Nephron progenitor cell (in vitro differentiated cells): ENCODE measurements at regions not wholly inside any gene's neighbourhood (a gene's known extent, or its start where the extent isn't known, plus 50 kb on each side); places are given as distances from the start of the nearest gene placed in this dataset.

Experiments
- DNase-seq: peaks from one replicate; pipeline ENCODE4 v3.0.0; 2021
- H3K27ac Mint-ChIP-seq: 2 replicates; pipeline ENCODE4 v1.8.0; 2021; ENCODE audit warnings: mild to moderate bottlenecking, moderate library complexity, mixed read lengths
- H3K27me3 Mint-ChIP-seq: 2 replicates; pipeline ENCODE4 v1.8.0; 2021; ENCODE audit warnings: mild to moderate bottlenecking, low read depth, mixed read lengths; ENCODE audit not compliant: poor library complexity
- H3K36me3 Mint-ChIP-seq: 2 replicates; pipeline ENCODE4 v1.8.0; 2021; ENCODE audit warnings: low read depth, mixed read lengths
- H3K4me1 Mint-ChIP-seq: 2 replicates; pipeline ENCODE4 v1.8.0; 2021; ENCODE audit warnings: mixed read lengths
- H3K4me3 Mint-ChIP-seq: 2 replicates; pipeline ENCODE4 v1.8.0; 2021; ENCODE audit warnings: mild to moderate bottlenecking, moderate library complexity, mixed read lengths
- H3K9me3 Mint-ChIP-seq: 2 replicates; pipeline ENCODE4 v1.8.0; 2021; ENCODE audit warnings: mild to moderate bottlenecking, moderate library complexity, mixed read lengths
- CTCF ChIP-seq: fragments of 200-600 bp; sonication (generic); IDR thresholded peaks from 2 replicates; pipeline ENCODE4 v1.5.0; 2021; ENCODE audit warnings: antibody characterized with exemption

DNA sequence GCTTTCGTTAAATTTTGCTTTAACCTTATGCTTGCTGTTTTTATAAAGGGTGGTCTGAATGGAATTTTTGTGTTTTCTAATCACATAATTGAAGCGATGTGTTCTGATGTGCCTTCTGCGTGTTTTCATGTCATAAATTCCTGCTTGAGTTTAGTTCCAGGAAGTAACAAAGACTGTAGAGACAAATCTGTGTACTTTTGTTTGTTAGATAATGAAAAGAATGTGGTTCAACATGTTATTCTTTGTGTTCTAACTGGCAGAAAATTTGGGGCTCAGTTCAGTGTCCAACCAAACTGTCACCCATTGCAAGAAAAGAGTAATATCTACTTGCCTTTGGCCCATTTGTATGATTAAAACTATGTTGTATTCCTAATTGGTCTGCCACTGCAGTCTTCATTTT lies 324.0 kb downstream of the DIPK2A start:
- H3K27me3 Mint-ChIP-seq: peaks cover 3% of the 10 kb centered on the region
- H3K9me3 Mint-ChIP-seq: peaks cover 11% of the 10 kb centered on the region
- no peak for TF ChIP-seq CTCF
- H3K36me3 Mint-ChIP-seq: no peaks in the 10 kb centered on the region
- H3K4me3 Mint-ChIP-seq: no peak overlapping the region
- no peaks in the 10 kb centered on the region for H3K4me1 Mint-ChIP-seq
- DNase-seq: no peak
- H3K27ac Mint-ChIP-seq: no peak overlapping the region

DNA sequence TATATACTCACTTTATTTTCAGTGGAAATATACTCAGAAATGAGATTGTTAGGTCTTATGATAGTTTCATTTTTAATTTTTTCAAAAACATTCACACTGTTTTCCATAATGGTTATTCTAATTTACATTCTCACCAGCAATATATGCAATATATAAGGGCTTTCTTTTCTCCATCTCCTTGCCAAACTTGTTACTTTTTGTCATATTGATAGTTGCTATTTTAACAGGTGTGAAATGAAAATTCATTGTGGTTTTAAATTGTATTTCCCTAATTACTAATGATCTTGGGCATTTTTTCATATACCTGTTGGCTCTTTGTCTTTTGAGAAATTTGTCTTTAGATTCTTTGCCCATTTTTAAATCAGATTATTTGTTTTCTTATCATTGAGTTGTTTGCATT lies 325.2 kb downstream of the DIPK2A start:
- peaks cover 8% of the 10 kb centered on the region for H3K9me3 Mint-ChIP-seq

DNA sequence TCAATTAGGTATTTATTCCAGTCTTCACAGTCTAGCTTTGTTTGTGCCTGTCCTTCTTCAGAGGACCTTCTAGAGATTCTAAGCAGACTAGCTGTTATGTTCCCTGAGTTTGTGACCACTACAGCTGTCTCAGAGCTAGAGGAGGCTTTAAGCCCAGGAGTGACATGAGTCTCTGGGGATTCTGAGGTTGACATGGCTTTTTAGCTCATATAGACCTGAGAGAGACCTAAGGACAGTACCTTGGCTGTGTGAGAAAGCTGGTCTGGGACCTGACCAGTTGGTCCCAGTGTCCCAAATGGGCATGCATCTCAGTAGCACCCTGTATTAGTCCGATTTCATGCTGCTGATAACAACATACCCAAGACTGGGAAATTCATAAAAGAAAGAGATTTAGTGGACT lies 330.2 kb downstream of the DIPK2A start:
- Mint-ChIP-seq H3K27ac (no peak overlapping the region), H3K36me3 (no peaks in the 10 kb centered on the region), H3K4me3 (no peak overlapping the region), H3K9me3 (peaks cover 21% of the 10 kb centered on the region), H3K4me1 (no peaks in the 10 kb centered on the region), H3K27me3 (peaks cover 9% of the 10 kb centered on the region)
- TF ChIP-seq CTCF: no peak
- DNase-seq: no peak

More for the DNA sequence above, 325.2 kb downstream of the DIPK2A start:
- no peaks in the 10 kb centered on the region for H3K4me1 Mint-ChIP-seq
- no peak for DNase-seq
- H3K36me3 Mint-ChIP-seq: no peaks in the 10 kb centered on the region
- peaks cover 3% of the 10 kb centered on the region for H3K27me3 Mint-ChIP-seq
- no peak for TF ChIP-seq CTCF
- H3K4me3 Mint-ChIP-seq: no peak overlapping the region
- H3K27ac Mint-ChIP-seq: no peak overlapping the region

DNA sequence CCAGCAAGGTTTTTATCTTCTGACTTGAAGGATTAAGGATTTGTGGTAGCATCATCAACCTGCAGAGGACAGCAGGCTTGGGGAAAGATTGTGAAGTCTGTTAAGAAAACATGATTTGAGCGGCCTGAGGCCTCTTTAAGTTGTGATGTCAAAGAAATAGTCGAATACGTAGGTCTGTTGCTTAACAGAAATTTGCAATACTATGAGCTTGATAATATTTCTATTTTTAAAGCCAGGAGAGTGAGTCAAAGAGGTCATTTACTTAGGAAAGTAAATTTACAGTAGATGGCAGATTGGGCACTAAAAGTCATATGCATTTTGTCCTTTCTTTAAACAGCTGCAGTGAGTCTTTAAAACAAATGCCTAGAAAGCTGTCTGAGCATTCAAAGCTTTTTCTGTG lies 336.3 kb downstream of the DIPK2A start:
- H3K4me1 Mint-ChIP-seq: no peaks in the 10 kb centered on the region
- DNase-seq: no peak
- no peak overlapping the region for H3K27ac Mint-ChIP-seq
- peaks cover 12% of the 10 kb centered on the region for H3K9me3 Mint-ChIP-seq
- H3K4me3 Mint-ChIP-seq: no peak overlapping the region
- no peak for TF ChIP-seq CTCF
- no peaks in the 10 kb centered on the region for H3K36me3 Mint-ChIP-seq
- peaks cover 6% of the 10 kb centered on the region for H3K27me3 Mint-ChIP-seq

DNA sequence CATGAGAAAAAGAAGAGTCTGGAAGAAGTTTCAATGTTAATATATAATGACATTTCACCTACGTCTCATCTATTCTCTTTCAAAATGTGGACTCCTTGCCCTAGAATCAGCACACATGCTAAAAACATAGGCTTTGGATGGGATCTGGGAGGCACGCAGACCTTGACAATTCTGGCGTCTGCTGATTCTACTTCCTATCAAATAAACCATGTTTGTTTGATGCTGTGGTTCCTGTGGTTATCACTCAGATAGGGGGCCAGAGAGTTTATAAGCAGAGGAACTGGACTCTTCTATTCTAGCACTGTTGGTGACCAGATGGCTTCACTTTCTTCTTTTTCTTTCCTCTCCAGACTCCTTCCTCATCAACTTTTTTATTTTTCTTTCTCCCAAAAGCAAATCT lies 336.8 kb downstream of the DIPK2A start:
- H3K27me3 Mint-ChIP-seq: peaks cover 3% of the 10 kb centered on the region
- peaks cover 12% of the 10 kb centered on the region for H3K9me3 Mint-ChIP-seq
- no peak for DNase-seq

More for the DNA sequence above, 336.8 kb downstream of the DIPK2A start:
- no peak overlapping the region for H3K4me3 Mint-ChIP-seq
- no peaks in the 10 kb centered on the region for H3K36me3 Mint-ChIP-seq
- H3K27ac Mint-ChIP-seq: no peak overlapping the region
- H3K4me1 Mint-ChIP-seq: no peaks in the 10 kb centered on the region
- TF ChIP-seq CTCF: no peak
